PFSK-1 (cell line): ENCODE measurements at regions not wholly inside any gene's neighbourhood (a gene's known extent, or its start where the extent isn't known, plus 50 kb on each side); places are given as distances from the start of the nearest gene placed in this dataset.

Experiments used
- POLR2AphosphoS5 ChIP-seq: IDR thresholded peaks from 2 replicates; pipeline ENCODE4 v1.6.1; 2012; ENCODE audit warnings: low read depth, mild to moderate bottlenecking, control low read depth, low read length, moderate library complexity
- SIN3A ChIP-seq: IDR thresholded peaks from 2 replicates; pipeline ENCODE4 v1.6.1; 2012; ENCODE audit warnings: mild to moderate bottlenecking, low read length, moderate library complexity, borderline replicate concordance; ENCODE audit not compliant: insufficient read depth

DNA sequence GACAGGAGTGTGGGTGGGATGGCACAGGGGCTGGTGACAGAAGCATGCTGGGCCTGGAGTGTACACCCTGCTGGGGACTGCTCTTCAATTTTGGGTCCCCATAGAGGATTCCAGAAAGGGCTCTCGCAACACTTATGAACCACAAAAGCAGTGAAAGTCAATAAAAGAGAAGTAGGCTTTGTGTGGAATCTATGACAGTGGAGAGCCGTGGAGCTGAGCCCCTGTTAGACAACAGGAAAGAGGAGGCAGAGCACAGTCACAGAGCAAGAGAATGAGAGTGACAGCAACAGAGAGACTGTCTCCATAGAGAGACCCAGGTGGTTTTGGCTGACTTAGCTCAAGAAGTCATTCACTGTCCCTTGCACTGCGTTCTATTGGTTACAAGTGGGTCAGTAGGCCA, 135.1 kb upstream of the ATP6AP2 start:
- no peak for TF ChIP-seq POLR2AphosphoS5
- TF ChIP-seq SIN3A: no peak
